Lung (tissue), 11 donors: ENCODE measurements at regions not wholly inside any gene's neighbourhood (a gene's known extent, or its start where the extent isn't known, plus 50 kb on each side); places are given as distances from the start of the nearest gene placed in this dataset.
"Not testable (repeated sequence)": the region's sequence is repeated elsewhere in the genome, so short reads cannot be mapped to it uniquely, and the experiment has no call there.

Source experiments
- ATAC-seq: fragments of 200-7000 bp; cut with Tn5 transposase; one replicate; pipeline ENCODE4 v1.9.1; 2020; ENCODE audit warnings: moderate number of reproducible peaks; ENCODE audit not compliant: insufficient read depth, low FRiP score
- DNase-seq, 3 donors: peaks; one replicate each; pipeline ENCODE4 v3.0.0-alpha.2; 2013 to 2017
- H3K27ac ChIP-seq, 2 donors: one replicate each; pipeline ENCODE4 v1.5.1; 2013; ENCODE audit warnings: mild to moderate bottlenecking in 2 of 2, moderate library complexity in 2 of 2, control low read depth in 1 of 2, inconsistent platforms in 1 of 2, low read depth in 1 of 2, low read length in 1 of 2
- H3K27me3 ChIP-seq, 3 donors: one replicate each; pipeline ENCODE4 v1.5.1; 2013; ENCODE audit warnings: low read length in 2 of 3; ENCODE audit not compliant: control insufficient read depth in 3 of 3, insufficient read depth in 3 of 3
- H3K36me3 ChIP-seq, 4 donors: one replicate each; pipeline ENCODE4 v1.5.1; 2013; ENCODE audit warnings: low read length in 4 of 4, mild to moderate bottlenecking in 1 of 4, moderate library complexity in 1 of 4; ENCODE audit not compliant: control insufficient read depth in 4 of 4, insufficient read depth in 4 of 4
- H3K4me1 ChIP-seq, 5 donors: one replicate each; pipeline ENCODE4 v1.5.1; 2013; ENCODE audit warnings: low read length in 5 of 5, mild to moderate bottlenecking in 2 of 5, moderate library complexity in 1 of 5; ENCODE audit not compliant: control insufficient read depth in 5 of 5, insufficient read depth in 5 of 5
- H3K4me3 ChIP-seq: one replicate; pipeline ENCODE4 v1.5.1; 2013; ENCODE audit warnings: mild to moderate bottlenecking, control low read depth, moderate library complexity
- H3K9ac ChIP-seq, 2 donors: one replicate each; pipeline ENCODE4 v1.5.1; 2013; ENCODE audit warnings: low read length in 2 of 2, control low read depth in 1 of 2; ENCODE audit not compliant: insufficient read depth in 1 of 2
- H3K9me3 ChIP-seq, 4 donors: one replicate each; pipeline ENCODE4 v1.5.1; 2013; ENCODE audit warnings: low read length in 3 of 4, mild to moderate bottlenecking in 1 of 4, moderate library complexity in 1 of 4; ENCODE audit not compliant: control insufficient read depth in 4 of 4, insufficient read depth in 3 of 4
- WGBS, 2 donors: extraction: QIAGEN DNeasy Blood & Tissue Kit; methylation state at CpG; one replicate each; pipeline ENCODE4 v1.1.7; 2013; 5-methylcytosine and 5-hydroxymethylcytosine counted together
- TF ChIP-seq, protein P1 (sequence below): IDR thresholded peaks from 2 replicates; pipeline ENCODE4 v1.5.1; 2012; ENCODE audit warnings: mild to moderate bottlenecking; ENCODE audit errors: control extremely low read depth, extremely low read depth
- donor health status: control.
- donor health status: control.
- donor health status: Bipolar disorder and iron deficiency.
- donor health status: healthy.
- donor health status: DM: yes; HTN: yes; CAD: no.

DNA sequence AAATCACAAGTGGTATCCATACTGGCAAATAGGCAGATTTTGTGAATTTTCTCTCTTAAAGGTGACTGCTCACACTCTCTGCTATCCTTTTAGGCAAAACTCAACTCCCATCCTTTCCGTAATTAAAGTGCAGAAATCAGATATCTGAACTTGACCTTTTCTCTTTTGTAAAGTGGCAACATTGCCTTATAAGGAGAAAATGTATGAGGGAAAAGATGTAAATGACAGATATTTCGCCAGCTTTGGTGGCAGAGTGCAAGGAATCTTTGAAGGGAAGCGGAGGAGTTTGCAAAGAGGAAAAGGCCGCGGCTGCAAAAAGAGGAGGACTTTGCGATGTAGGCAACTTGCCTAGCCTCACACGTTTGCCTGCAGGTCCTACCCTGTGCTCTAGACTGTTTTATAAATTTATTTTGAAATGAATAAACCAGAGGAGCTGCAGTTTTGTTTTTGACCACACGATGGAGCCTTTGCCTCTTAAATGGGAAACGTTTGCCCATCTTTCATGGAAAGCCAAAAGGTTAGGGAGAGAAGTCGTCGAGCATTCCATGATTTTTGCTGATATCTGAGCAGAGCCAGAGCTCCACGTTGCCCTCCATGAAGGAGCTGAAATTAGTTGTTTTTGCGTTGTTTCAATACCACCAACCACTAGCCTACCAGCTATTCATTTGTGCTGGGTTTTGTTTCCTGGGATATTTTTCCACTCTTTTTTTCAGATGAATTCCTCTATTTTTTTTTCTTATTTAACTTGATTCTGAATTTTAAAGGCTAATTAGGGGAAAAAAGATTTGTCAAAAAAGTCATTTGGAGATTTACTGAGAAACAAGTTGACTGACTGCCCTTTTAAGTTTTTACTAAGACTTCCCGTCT lies 242.3 kb downstream of the LMX1A start:
- peaks cover 0 to 3% (median 0%) of the 10 kb centered on the region in 5 donors for H3K4me1 ChIP-seq
- no peak for ATAC-seq
- H3K27ac ChIP-seq, result no peak overlapping the region
- TF ChIP-seq, protein P1, sequence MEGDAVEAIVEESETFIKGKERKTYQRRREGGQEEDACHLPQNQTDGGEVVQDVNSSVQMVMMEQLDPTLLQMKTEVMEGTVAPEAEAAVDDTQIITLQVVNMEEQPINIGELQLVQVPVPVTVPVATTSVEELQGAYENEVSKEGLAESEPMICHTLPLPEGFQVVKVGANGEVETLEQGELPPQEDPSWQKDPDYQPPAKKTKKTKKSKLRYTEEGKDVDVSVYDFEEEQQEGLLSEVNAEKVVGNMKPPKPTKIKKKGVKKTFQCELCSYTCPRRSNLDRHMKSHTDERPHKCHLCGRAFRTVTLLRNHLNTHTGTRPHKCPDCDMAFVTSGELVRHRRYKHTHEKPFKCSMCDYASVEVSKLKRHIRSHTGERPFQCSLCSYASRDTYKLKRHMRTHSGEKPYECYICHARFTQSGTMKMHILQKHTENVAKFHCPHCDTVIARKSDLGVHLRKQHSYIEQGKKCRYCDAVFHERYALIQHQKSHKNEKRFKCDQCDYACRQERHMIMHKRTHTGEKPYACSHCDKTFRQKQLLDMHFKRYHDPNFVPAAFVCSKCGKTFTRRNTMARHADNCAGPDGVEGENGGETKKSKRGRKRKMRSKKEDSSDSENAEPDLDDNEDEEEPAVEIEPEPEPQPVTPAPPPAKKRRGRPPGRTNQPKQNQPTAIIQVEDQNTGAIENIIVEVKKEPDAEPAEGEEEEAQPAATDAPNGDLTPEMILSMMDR, result peak; percentile 35
- peaks cover 0 to 41% (median 22%) of the 10 kb centered on the region in 3 donors for H3K27me3 ChIP-seq
- DNase-seq, result peak; percentile 33 to 65 (median 50)
- peaks cover 0 to 2% (median 0%) of the 10 kb centered on the region in 4 donors for H3K9me3 ChIP-seq
- no peak overlapping the region for H3K4me3 ChIP-seq
- H3K9ac ChIP-seq, result no peak overlapping the region
- 21 to 28% methylated on average over 14 of the region's 14 CpGs for WGBS, 2 donors
- no peaks in the 10 kb centered on the region for H3K36me3 ChIP-seq

DNA sequence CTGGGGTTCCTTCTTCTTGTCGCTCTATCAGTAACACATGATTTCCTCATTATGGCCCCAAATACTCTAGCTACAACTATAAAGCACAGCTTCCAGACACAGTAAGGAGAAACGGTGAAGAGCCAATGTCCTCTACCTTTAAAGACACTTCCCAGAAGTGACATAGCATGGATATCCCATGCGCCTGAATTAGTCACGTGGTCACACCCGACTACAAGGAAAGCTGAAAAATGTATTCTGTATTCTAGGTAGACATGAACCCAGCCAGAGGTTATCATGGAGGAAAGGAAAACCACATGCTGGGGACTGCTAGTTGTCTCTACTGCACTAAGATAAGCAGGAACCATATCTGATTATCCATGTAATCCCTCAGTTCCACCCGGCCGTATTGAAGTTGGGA lies 244.3 kb downstream of the LMX1A start:
- TF ChIP-seq, protein P1, result no peak

DNA sequence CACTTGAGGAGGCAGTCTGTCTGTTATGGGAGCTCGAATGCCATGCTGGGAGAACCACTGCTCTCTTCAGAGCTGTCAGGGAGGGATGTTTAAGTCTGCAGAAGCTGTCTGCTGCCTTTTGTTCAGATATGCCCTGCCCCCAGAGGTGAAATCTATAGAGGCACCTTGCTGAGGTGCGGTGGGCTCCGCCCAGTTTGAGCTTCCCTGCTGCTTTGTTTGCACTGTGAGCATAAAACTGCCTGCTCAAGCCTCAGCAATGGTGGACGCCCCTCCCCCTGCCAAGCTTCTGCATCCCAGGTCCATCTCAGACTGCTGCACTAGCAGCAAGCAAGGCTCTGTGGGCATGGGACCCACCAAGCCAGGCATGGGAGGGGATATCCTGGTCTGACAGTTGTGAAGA lies 247.5 kb downstream of the LMX1A start:
- DNase-seq, result no peak
- Histone ChIP-seq H3K4me1 (no peaks in the 10 kb centered on the region), H3K27me3 (peaks cover 0 to 3% (median 0%) of the 10 kb centered on the region in 3 donors), H3K4me3 (no peak overlapping the region), H3K9me3 (no peaks in the 10 kb centered on the region), H3K36me3 (no peaks in the 10 kb centered on the region), H3K9ac (no peak overlapping the region), H3K27ac (no peak overlapping the region)
- ATAC-seq, result no peak
- TF ChIP-seq, protein P1, result no peak
- WGBS, 2 donors, result 63 to 65% methylated on average over 4 of the region's 4 CpGs

More for the DNA sequence above, 244.3 kb downstream of the LMX1A start:
- no peaks in the 10 kb centered on the region for H3K4me1 ChIP-seq
- no peaks in the 10 kb centered on the region for H3K36me3 ChIP-seq
- no peak overlapping the region for H3K9ac ChIP-seq
- H3K27ac ChIP-seq, result no peak overlapping the region
- peaks cover 0 to 23% (median 16%) of the 10 kb centered on the region in 3 donors for H3K27me3 ChIP-seq
- no peaks in the 10 kb centered on the region for H3K9me3 ChIP-seq
- ATAC-seq (no peak), DNase-seq (no peak)
- WGBS, 2 donors, result 81 to 89% methylated on average over 7 of the region's 7 CpGs
- H3K4me3 ChIP-seq, result no peak overlapping the region

DNA sequence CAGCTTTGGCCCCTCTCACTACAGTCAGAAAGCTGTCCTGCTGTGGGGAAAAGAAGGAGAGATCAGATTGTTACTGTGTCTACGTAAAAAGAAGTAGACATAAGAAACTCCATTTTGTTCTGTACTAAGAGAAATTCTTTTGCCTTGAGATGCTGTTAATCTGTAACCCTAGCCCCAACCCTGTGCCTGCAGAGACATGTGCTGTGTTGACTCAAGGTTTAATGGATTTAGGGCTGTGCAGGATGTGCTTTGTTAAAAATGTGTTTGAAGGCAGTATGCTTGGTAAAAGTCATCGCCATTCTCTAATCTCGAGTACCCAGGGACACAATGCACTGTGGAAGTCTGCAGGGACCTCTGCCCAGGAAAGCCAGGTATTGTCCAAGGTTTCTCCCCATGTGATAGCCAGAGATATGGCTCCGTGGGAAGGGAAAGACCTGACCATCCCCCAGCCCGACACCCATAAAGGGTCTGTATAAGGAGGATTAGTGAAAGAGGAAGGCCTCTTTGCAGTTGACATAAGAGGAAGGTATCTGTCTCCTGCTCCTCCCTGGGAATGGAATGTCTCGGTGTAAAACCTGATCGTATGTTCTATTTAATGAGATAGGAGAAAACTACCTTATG lies 263.9 kb downstream of the LMX1A start:
- H3K36me3 ChIP-seq, DNase-seq, H3K4me1 ChIP-seq, H3K27me3 ChIP-seq, H3K27ac ChIP-seq, H3K4me3 ChIP-seq, ATAC-seq, H3K9ac ChIP-seq: not testable (repeated sequence)
- WGBS, 2 donors, result 65 to 77% methylated on average over 7 of the region's 7 CpGs
- peaks cover 0 to 11% (median 8%) of the 10 kb centered on the region in 4 donors for H3K9me3 ChIP-seq
